ENCODE measurements at regions not wholly inside any gene's neighbourhood (a gene's known extent, or its start where the extent isn't known, plus 50 kb on each side); places are given as distances from the start of the nearest gene placed in this dataset.

- H3K4me1 ChIP-seq (ENCODE audit: control insufficient read depth in 5 of 5, insufficient read depth in 5 of 5, low read length in 5 of 5), result peaks cover 0 to 14% (median 0%) of the 10 kb centered on the region in 5 donors
- TF ChIP-seq CTCF (IDR thresholded peaks at IDR 0.05; ENCODE audit: control extremely low read depth, extremely low read depth), result no peak
- no peak overlapping the region for H3K27ac ChIP-seq (ENCODE audit: low read depth in 1 of 2, low read length in 1 of 2)
- no peak overlapping the region for H3K9ac ChIP-seq (ENCODE audit: insufficient read depth in 1 of 2, low read length in 2 of 2)
- DNase-seq, result peak in 2 of 3 donors; percentile 57 to 61
- ATAC-seq (ENCODE audit: insufficient read depth, low FRiP score), result no peak
- no peak overlapping the region for H3K4me3 ChIP-seq
- H3K36me3 ChIP-seq (ENCODE audit: control insufficient read depth in 4 of 4, insufficient read depth in 4 of 4, low read length in 4 of 4), result no peaks in the 10 kb centered on the region
- no peaks in the 10 kb centered on the region for H3K9me3 ChIP-seq (ENCODE audit: control insufficient read depth in 4 of 4, insufficient read depth in 3 of 4, low read length in 3 of 4)
- no peaks in the 10 kb centered on the region for H3K27me3 ChIP-seq (ENCODE audit: control insufficient read depth in 3 of 3, insufficient read depth in 3 of 3, low read length in 2 of 3)
Measured at GRCh38 chr6:92166666-92167065, 1252.7 kb downstream of the EPHA7 start.

GRCh38 chr6:92161953-92162352, 1257.4 kb downstream of the EPHA7 start:
- ATAC-seq (ENCODE audit: insufficient read depth, low FRiP score) (no peak), DNase-seq (no peak)
- H3K4me1 ChIP-seq (ENCODE audit: control insufficient read depth in 5 of 5, insufficient read depth in 5 of 5, low read length in 5 of 5), result peaks cover 0 to 7% (median 0%) of the 10 kb centered on the region in 5 donors
- H3K36me3 ChIP-seq (ENCODE audit: control insufficient read depth in 4 of 4, insufficient read depth in 4 of 4, low read length in 4 of 4), result no peaks in the 10 kb centered on the region
- H3K27me3 ChIP-seq (ENCODE audit: control insufficient read depth in 3 of 3, insufficient read depth in 3 of 3, low read length in 2 of 3), result no peaks in the 10 kb centered on the region
- H3K9ac ChIP-seq (ENCODE audit: insufficient read depth in 1 of 2, low read length in 2 of 2), result no peak overlapping the region
- H3K9me3 ChIP-seq (ENCODE audit: control insufficient read depth in 4 of 4, insufficient read depth in 3 of 4, low read length in 3 of 4), result no peaks in the 10 kb centered on the region
- H3K4me3 ChIP-seq, result no peak overlapping the region
- no peak for TF ChIP-seq CTCF (IDR thresholded peaks at IDR 0.05; ENCODE audit: control extremely low read depth, extremely low read depth)
- H3K27ac ChIP-seq (ENCODE audit: low read depth in 1 of 2, low read length in 1 of 2), result no peak overlapping the region

GRCh38 chr6:92160226-92160625, 1259.1 kb downstream of the EPHA7 start:
- no peak for TF ChIP-seq CTCF (IDR thresholded peaks at IDR 0.05; ENCODE audit: control extremely low read depth, extremely low read depth)

GRCh38 chr6:92159046-92159445, 1260.3 kb downstream of the EPHA7 start:
- H3K27ac ChIP-seq (ENCODE audit: low read depth in 1 of 2, low read length in 1 of 2), result no peak overlapping the region
- H3K27me3 ChIP-seq (ENCODE audit: control insufficient read depth in 3 of 3, insufficient read depth in 3 of 3, low read length in 2 of 3), result no peaks in the 10 kb centered on the region
- no peaks in the 10 kb centered on the region for H3K9me3 ChIP-seq (ENCODE audit: control insufficient read depth in 4 of 4, insufficient read depth in 3 of 4, low read length in 3 of 4)
- ATAC-seq (ENCODE audit: insufficient read depth, low FRiP score) (no peak), DNase-seq (no peak)
- H3K9ac ChIP-seq (ENCODE audit: insufficient read depth in 1 of 2, low read length in 2 of 2), result no peak overlapping the region
- no peak for TF ChIP-seq CTCF (IDR thresholded peaks at IDR 0.05; ENCODE audit: control extremely low read depth, extremely low read depth)
- no peaks in the 10 kb centered on the region for H3K4me1 ChIP-seq (ENCODE audit: control insufficient read depth in 5 of 5, insufficient read depth in 5 of 5, low read length in 5 of 5)
- no peaks in the 10 kb centered on the region for H3K36me3 ChIP-seq (ENCODE audit: control insufficient read depth in 4 of 4, insufficient read depth in 4 of 4, low read length in 4 of 4)
- no peak overlapping the region for H3K4me3 ChIP-seq
- 81 to 84% methylated on average over 2 of the region's 2 CpGs for WGBS, 2 donors

More at GRCh38 chr6:92160226-92160625, 1259.1 kb downstream of the EPHA7 start:
- Histone ChIP-seq H3K9me3 (ENCODE audit: control insufficient read depth in 4 of 4, insufficient read depth in 3 of 4, low read length in 3 of 4) (no peaks in the 10 kb centered on the region), H3K4me3 (no peak overlapping the region), H3K27me3 (ENCODE audit: control insufficient read depth in 3 of 3, insufficient read depth in 3 of 3, low read length in 2 of 3) (no peaks in the 10 kb centered on the region), H3K36me3 (ENCODE audit: control insufficient read depth in 4 of 4, insufficient read depth in 4 of 4, low read length in 4 of 4) (no peaks in the 10 kb centered on the region), H3K9ac (ENCODE audit: insufficient read depth in 1 of 2, low read length in 2 of 2) (no peak overlapping the region), H3K4me1 (ENCODE audit: control insufficient read depth in 5 of 5, insufficient read depth in 5 of 5, low read length in 5 of 5) (no peaks in the 10 kb centered on the region), H3K27ac (ENCODE audit: low read depth in 1 of 2, low read length in 1 of 2) (no peak overlapping the region)
- no peak for ATAC-seq (ENCODE audit: insufficient read depth, low FRiP score)
- WGBS, 2 donors, result 75 to 89% methylated on average over 3 of the region's 3 CpGs
- no peak for DNase-seq

Measured in lung (tissue), 11 donors.